HL-60/S4 treated with phorbol 12-myristate 13-acetate at 8.2 ng/mL for 4 days and 3 days (cell line): ENCODE measurements at regions not wholly inside any gene's neighbourhood (a gene's known extent, or its start where the extent isn't known, plus 50 kb on each side); places are given as distances from the start of the nearest gene placed in this dataset.
"Not testable (repeated sequence)": the region's sequence is repeated elsewhere in the genome, so short reads cannot be mapped to it uniquely, and the experiment has no call there.

Experiments used
- in situ Hi-C: fragments of 300-500 bp; cut with MboI; formaldehyde crosslinking; loops from 2 replicates; pipeline ENCODE4 v1.15.0; 2022; ENCODE audit warnings: low sequenced_read_pairs

DNA sequence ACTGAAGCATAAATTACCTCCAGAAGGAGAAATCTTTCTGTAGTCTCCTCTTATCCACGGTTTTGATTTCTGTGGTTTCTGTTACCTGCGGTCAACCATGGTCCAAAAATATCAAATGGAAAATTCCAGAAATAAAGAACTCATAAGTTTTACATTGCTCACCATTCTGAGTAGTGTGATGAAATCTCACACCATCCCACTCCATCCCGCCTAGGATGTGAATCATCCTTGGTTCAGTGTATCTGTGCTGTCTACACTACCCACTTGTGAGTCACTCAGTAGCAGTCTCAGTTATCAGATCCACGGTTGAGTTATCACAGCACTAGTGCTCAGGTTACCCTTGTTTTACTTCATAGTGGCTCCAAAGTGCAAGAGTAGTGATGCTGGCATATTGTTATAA, 371.2 kb downstream of the NFIB start:
- in situ Hi-C loops: no loop called here

DNA sequence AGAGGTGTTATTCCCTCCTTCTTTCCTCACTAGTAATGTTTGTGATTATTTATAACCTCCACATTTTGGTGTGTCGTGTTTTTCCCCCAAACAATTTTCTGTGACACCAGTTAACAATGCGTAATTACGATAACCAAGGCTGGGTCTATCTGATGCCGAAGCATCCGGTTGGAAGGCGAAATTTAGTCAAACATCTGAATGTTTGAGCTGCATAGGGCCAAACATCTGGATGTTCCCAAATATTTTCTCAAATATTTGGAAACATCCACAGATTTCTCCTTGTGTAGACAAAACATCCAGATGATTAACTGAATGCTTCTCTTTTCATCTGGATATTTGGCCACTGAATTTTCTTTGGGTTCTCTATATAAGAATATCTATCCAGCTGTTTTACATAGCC, 371.7 kb downstream of the NFIB start:
- in situ Hi-C loops: no loop called here

DNA sequence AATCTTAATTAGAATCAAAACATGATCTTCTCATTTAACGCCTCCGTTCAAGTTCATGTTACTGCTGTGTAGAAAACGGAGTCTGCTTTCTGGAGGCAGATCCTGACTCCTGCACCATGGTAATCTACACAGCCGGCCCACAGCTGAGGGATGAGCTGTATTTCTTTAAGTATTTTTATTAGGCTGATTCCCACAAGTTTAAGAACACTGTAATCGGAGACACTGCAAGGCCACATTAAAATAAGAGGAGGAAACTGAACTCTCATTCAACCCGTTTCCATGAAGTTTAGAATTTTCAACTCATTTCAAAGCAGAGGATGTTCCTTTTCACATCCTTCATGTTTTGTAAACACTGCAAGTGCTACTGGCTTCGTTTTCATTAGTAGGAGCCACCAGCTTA, 372.2 kb downstream of the NFIB start:
- in situ Hi-C loops: no loop called here

DNA sequence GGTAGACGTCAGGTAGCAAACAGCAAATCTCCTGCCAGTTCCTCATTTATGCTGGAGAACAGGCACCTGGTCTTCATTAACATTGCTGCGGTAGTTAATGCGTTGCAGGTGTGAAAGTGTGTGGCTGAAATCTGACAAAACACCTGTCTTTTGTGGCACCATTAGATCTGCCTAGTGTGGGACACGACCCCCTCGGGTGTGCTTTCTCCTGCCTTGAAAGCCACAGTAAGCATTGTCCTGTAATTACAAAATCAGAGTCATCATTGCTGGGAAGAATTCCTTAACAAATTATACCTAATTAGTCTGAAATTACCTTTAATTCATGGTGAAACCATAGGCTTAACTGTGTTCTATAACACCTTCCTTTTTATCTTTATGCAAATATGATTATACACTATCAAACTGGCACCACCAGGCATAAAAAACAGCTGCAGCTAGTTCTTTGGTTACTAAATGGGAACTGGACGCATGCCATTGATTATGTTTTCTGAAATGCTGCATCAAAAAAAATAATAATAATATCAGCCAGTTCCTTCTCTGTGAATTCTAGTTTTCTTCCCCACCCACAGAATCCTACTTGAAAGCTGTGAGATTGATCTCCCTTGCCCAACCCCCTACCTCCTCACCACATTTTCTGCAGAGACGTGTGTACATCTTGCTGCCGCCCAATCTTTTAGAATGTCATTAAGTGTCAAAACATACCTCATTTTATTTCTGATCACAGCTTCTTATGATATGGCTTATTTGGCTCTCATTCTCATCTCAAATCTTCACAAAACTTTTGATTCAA, 374.0 kb downstream of the NFIB start:
- in situ Hi-C loops: no loop called here

DNA sequence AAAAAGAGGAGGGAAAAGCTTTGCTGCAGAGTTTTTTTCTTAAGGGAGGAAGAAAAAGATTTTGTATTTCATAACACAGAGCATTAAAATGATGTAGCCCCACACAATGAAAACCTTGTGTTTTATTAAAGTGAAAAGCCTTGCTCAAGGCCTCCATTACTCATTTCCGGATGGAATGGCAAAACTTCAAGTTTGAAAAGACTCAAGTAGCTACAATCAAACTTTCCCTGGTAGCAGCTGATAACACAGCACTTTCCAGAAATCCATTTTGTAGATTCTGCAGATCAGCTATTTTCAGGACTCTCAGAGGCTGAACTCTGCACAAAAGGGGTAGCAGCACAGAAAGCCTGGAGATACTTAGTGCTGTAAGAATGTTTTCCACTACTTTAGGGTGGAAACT, 374.8 kb downstream of the NFIB start:
- in situ Hi-C loops: no loop called here

DNA sequence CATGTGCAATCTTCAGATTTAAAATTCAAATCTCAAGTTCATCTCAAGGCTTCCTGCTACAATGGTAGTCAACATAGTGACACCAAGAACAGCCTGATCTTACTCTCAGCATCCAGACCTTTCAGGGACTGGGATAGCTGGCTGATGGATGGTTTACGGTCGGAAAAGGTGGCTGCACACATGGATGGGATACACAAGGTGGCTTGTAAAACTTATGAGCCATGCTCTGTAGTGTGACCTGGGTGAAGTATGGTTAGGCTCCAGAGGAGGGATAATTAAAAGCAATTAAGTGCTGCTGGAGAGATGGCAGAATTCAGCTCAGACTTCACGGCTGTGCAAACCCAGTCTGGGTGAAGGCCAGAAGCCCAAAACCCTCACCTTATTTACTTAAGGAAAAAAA, 379.5 kb downstream of the NFIB start:
- in situ Hi-C loops: no loop called here

DNA sequence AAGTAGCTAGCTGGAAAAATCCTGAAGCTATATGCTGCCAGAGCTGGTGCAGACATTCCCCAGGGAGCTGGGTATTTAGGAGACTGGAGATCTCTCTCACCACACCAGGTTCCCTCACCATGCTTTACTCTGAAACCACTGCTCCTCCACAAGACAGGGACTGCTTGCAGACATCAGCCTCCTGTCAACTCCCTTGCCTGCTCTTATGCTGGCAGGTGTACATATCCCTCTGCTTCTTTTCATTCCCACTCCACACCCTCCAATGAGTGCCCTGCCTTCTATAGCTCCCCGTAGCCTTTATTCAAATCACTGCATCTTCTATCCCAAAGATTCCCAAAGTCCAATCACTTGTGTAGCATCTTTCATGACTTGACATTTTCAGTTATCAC, 380.7 kb downstream of the NFIB start:
- in situ Hi-C loops: no loop called here

DNA sequence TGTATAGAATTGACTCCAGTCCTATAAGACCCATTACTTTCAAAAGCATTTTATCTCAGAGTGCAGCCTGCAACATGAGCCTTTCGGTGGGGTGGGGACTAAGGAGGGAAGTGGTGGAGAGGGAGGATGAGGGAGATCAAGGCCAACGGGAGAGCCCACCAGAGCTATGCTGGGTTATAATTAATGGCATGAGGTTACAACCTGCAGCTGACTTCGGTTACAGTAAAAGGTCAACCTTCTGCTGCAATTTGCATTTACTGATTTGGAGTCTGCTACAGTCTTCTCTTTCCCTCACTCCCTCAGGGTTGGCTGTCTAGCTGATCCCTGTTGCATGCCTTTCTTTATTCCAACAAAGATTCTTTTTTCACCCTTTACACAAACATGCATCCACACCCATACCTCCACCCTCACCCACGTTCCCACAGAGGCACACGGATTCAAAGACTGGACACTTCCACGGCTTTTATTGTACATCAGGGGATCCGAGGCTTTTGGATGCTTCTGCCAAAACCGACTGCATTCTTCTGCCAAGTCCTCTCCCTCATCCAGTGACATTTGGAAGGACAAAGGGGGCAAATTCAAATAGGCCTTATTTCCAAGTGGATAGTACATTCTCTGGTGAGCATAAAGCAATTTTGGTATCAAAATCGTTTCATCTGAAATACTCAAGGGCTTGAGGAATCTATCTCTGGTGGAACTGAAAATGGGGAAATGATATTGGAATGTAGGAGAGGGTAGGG, 381.2 kb downstream of the NFIB start:
- in situ Hi-C loops: no loop called here

DNA sequence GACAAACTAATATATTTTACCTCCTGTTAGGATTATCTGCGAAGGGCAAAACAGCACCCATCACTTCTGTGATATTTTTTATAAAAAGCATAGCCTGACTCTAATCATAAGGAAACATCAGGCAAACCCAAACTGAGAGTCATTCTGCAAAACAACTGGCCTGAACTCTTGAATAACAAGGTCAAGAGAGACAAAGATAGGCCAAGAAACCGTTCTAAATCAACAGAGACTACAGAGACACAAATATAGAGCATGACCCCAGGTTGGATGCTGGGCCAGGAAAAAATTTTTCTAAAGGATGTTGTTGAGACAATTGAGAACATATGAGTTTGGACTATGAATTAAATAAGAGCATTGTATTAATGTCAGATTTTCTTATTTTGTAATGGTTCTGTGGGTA, 384.9 kb downstream of the NFIB start:
- in situ Hi-C loops: no loop called here

DNA sequence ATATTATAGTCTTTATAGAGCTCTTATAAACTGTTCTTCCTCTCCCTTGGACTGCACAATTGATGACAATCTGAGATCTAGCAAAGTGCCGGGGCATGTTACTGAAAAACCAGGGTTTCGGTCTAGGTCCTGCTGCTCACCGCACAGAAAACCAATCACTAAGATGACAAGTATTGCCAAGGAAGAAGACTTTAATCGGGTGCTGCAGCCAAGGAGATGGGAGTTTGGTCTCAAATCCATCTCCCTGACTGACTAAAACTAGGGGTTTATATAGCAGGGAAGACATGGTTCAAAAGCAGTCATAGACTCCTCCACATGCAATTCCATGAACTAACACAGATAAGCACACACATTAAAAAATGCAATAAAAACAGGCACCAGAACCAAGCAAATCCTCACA, 390.6 kb downstream of the NFIB start:
- in situ Hi-C loops: no loop called here

DNA sequence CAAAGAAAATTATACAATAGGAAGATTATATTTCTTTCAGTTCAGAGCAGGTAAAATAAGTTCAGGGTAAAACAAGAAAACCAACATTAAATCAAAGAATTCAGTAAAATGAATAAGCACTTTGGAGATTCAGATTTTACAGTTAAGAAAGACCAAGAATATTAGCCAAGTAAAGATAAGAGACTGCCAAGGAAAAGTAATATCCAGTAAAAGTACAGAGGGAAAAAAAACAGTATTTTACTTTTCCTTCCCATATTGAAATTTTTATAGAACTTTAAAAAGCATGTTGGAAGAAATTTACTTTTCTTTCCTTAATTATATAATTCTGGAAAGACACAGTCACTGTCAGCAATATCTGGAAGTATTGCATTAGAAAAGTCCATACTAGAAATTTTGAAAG, 393.4 kb downstream of the NFIB start:
- in situ Hi-C loops: no loop called here

DNA sequence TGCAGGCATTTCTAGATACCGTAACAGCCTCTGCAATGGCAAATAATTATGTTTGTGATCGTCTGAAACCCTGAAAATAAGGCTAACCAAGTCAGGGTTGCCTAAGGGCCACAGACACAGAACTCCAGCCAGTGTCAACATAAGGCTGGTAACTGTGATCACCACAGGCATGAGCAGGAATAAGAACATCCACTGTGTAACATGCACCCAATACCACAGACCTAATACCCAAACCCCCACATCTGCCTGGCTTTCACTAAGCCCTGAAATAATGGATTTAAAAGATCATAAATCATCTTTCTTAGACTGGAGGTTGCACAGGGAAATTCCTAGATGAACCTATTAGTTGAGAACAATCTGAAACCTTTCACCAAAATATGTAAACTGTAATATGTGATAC, 394.5 kb downstream of the NFIB start:
- in situ Hi-C loops: no loop called here

DNA sequence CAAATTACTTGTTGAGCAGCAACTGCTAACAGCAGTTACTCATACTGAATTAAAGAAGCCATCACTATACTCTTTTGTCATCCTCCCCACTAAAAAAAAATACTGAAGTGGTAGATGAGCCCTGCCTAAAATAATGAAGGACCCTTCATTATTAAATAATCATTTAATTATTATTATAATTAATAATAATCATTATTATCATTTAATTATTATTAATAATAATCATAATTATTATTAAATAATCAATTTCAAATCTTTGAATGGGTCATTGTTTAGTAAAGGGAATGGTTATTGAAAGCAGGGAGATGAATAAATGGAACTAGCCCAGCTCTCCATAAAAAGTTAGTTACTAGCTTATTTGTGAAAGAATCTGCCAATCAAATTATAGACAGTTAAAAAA, 396.4 kb downstream of the NFIB start:
- in situ Hi-C loops: no loop called here

DNA sequence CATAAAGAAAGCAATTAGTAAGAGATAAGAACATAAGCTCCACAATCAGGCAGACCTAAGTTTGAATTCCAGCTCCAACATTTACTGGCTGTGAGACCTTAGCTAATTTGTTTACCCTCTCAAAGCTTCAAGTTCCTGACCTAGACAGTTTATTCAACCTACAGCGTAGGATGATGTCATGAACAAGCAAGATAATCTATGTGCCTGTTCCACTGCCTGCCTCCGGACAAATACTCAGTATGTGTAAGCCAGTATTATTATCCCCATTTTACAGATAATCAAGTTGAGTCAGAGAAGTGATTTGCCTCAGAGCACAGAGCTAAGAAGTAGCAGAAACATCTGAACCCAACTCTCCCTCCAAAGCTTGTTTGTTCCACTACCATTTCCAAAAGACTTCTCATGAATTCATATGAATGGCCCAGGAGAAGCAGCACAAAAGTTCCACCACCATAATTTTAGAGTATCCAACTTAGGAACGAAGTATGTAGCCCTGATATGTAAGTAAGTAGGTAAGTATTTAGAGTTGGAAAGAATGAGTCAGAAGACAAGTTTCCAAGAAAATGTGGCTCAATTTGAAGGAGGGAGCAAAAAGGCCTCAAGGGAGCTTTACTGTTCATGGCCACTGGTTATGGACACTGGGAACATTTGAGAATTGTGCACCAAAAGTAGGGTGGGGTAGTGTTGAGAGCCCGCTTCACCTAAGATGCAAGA, 398.2 kb downstream of the NFIB start:
- in situ Hi-C loops: no loop called here

DNA sequence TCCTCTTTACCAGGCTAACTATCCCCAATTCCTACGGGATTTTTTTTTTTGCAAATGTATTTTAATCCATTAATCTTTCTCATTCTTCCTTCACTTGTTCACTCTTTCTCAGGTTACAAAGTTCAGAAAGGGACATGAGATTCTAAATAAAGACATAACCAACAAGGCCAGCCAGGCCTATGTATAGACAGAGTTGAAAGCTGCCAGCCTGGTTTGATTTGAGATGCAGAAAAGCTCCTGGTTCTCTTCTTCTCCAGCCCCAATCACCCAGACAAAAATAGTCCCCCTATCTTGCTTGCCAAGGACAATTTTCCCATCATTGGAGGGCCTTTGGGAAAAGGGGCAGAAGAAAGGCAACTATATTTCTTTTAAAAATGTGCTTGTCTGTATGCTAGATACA, 398.8 kb downstream of the NFIB start:
- in situ Hi-C loops: no loop called here

DNA sequence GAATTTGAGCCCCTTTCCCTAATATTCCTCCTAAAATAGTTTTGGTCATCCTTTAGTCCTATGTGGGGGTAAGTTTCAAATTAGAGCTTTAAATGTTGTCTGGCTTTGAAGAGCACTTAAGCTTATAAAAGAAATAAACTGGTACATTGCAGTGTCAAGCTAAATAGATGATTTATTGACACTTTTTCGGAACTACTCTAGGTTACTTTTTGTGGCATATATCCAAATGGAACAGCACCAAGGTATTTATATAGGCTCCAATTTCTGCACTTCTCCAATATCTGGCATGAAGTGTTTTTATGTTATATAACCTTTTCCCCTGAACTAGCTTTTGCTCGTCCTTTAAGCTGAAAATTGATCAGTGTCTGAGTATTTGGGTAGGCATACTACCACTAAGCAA, 402.5 kb downstream of the NFIB start:
- in situ Hi-C loops: no loop called here

DNA sequence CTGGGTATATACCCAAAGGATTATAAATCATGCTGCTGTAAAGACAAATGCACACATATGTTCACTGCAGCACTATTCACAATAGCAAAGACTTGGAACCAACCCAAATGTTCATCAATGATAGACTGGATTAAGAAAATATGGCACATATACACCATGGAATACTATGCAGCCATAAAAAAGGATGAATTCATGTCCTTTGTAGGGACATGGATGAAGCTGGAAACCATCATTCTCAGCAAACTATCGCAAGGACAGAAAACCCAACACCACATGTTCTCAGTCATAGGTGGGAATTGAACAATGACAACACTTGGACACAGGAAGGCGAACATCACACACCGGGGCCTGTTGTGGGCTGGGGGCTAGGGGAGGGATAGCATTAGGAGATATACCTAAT, 406.1 kb downstream of the NFIB start:
- in situ Hi-C loops: not testable (repeated sequence)

DNA sequence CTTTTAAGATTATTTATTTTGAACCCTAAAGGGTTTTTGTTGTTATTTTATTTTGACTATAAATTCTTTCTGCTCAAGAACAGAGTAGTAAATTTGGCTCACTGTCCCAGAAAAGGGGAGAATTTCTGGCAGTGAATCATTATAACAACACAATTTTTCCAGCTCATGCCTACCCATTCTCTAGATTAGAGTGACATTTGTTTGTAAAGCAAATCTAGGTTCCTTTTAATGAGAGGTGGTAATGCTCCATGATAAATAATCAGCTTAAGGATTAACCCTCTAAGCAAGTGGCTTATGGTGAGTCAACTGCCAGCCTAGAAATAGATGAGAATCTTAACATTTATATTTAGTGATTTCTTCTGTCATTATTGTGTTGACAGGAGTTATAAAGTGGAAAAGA, 409.2 kb downstream of the NFIB start:
- in situ Hi-C loops: no loop called here

DNA sequence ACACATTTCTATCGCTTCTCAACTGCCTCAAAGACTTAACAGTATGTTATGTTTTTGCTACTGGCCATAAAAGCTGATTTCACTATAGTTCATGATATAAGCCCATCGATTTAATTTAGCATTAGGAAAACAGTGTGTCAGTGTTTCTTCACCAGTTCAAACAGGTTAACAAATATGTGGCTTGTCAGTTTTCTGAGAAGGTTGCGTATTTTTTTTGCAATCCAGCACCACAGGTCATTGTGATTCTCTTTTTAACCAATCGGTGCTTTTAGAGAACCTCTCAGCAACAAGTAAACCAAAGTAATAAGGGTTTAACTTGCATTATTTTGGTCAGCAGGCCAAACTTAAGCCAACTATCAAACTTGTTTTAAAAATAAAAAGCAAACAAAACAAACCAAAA, 409.6 kb downstream of the NFIB start:
- in situ Hi-C loops: no loop called here

DNA sequence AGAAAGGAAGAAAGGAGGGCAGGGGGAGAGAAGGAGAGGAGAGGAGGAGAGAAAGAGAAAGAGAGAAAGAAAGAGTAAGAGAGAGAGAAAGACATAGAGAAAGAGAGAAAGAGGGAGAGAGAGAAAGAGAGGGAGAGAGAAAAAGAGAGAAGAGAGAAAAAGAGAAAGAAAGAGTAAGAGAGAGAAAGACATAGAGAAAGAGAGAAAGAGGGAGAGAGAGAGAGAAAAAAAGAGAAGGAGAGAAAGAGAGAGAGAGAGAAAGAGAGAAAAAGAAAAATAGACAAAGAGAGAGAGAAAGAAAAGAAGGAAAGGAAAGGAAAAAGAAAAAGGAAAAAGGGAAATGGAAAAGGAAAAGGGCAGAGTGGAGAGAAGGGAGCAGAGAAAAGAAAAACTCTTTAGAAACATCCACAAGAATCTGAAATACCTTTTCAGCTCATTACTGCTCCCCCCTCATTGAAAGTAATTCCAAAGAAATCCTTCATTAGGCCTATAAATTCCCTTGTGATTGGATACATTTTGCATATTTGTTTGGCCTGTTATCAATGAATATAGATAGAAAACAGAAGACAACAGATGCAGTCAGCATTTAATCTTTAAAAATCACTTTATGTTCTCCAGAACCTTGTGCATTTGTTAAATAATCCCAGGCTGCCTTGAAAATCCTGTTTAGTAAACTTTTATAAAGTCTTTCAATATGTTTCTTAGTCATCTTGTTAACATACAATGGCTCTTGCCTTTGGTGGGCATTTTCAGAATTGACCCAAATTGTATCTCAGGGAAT, 411.5 kb downstream of the NFIB start:
- in situ Hi-C loops: no loop called here

DNA sequence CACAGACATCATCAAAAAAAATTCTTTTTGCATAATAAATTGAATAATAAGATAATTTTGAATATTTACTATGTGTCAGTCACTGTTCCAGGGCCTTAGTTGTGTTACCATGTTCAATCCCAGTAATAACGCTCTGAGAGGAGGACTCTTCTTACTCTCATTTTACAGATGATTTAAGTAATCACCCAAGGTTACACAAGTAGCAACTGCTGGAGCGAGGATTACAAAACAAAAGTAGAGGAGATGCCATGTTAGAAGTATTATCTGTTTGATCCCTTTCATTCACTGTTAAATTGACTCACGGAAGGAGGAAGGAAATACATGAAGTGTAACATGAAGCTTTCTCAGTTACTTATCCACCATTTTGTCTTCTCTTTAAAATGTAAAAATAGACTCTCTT, 412.8 kb downstream of the NFIB start:
- in situ Hi-C loops: no loop called here
